ENCODE measurements at regions not wholly inside any gene's neighbourhood (a gene's known extent, or its start where the extent isn't known, plus 50 kb on each side); places are given as distances from the start of the nearest gene placed in this dataset.
"Not testable (repeated sequence)": the region's sequence is repeated elsewhere in the genome, so short reads cannot be mapped to it uniquely, and the experiment has no call there.

- no peak overlapping the region for H3K4me3 ChIP-seq (ENCODE audit: control insufficient read depth, low read depth, low read length)
- no peak for DNase-seq (ENCODE audit: low read depth)
- TF ChIP-seq CTCF (conservative IDR thresholded peaks at IDR 0.05; ENCODE audit: control insufficient read depth, insufficient read depth, low read depth, low read length), result no peak
Observed at GRCh38 chr11:98365941-98366340, 654.8 kb upstream of the CNTN5 start.

- H3K4me3 ChIP-seq (ENCODE audit: control insufficient read depth, low read depth, low read length), result no peak overlapping the region
- DNase-seq (ENCODE audit: low read depth), result no peak
- no peak for TF ChIP-seq CTCF (conservative IDR thresholded peaks at IDR 0.05; ENCODE audit: control insufficient read depth, insufficient read depth, low read depth, low read length)
Observed at GRCh38 chr11:98390391-98390790, 630.4 kb upstream of the CNTN5 start.

- not testable (repeated sequence) for H3K4me3 ChIP-seq (ENCODE audit: control insufficient read depth, low read depth, low read length); DNase-seq (ENCODE audit: low read depth)
Observed at GRCh38 chr11:98394500-98394899, 626.2 kb upstream of the CNTN5 start.

GRCh38 chr11:98398508-98398907, 622.2 kb upstream of the CNTN5 start:
- no peak for TF ChIP-seq CTCF (conservative IDR thresholded peaks at IDR 0.05; ENCODE audit: control insufficient read depth, insufficient read depth, low read depth, low read length)
- DNase-seq (ENCODE audit: low read depth), result no peak
- no peak overlapping the region for H3K4me3 ChIP-seq (ENCODE audit: control insufficient read depth, low read depth, low read length)

GRCh38 chr11:98409069-98409468, 611.7 kb upstream of the CNTN5 start:
- no peak for DNase-seq (ENCODE audit: low read depth)
- no peak for TF ChIP-seq CTCF (conservative IDR thresholded peaks at IDR 0.05; ENCODE audit: control insufficient read depth, insufficient read depth, low read depth, low read length)

GRCh38 chr11:98411777-98412176, 609.0 kb upstream of the CNTN5 start:
- DNase-seq (ENCODE audit: low read depth), result no peak
- no peak overlapping the region for H3K4me3 ChIP-seq (ENCODE audit: control insufficient read depth, low read depth, low read length)
- no peak for TF ChIP-seq CTCF (conservative IDR thresholded peaks at IDR 0.05; ENCODE audit: control insufficient read depth, insufficient read depth, low read depth, low read length)

More at GRCh38 chr11:98409069-98409468, 611.7 kb upstream of the CNTN5 start:
- H3K4me3 ChIP-seq (ENCODE audit: control insufficient read depth, low read depth, low read length), result no peak overlapping the region

GRCh38 chr11:98417256-98417755, 603.4 kb upstream of the CNTN5 start:
- DNase-seq (ENCODE audit: low read depth), result no peak

More at GRCh38 chr11:98417256-98417755, 603.4 kb upstream of the CNTN5 start:
- no peak for TF ChIP-seq CTCF (conservative IDR thresholded peaks at IDR 0.05; ENCODE audit: control insufficient read depth, insufficient read depth, low read depth, low read length)
- no peak overlapping the region for H3K4me3 ChIP-seq (ENCODE audit: control insufficient read depth, low read depth, low read length)

Data from fibroblast of mammary gland (primary cell).